Suppressor macrophage treated with lipopolysaccharide for 4 hours (primary cell): ENCODE measurements at regions not wholly inside any gene's neighbourhood (a gene's known extent, or its start where the extent isn't known, plus 50 kb on each side); places are given as distances from the start of the nearest gene placed in this dataset.
A peak's percentile ranks its signal among the peaks of the same experiment; 100 is the strongest.
"Not testable (repeated sequence)": the region's sequence is repeated elsewhere in the genome, so short reads cannot be mapped to it uniquely, and the experiment has no call there.

ENCODE experiments used
- DNase-seq: peaks from one replicate; pipeline ENCODE4 v3.0.0-alpha.2; 2020

- peak; percentile 17 for DNase-seq
Measured at GRCh38 chr7:20521243-20521642, 94.2 kb upstream of the ABCB5 start.

- DNase-seq: no peak
Measured at GRCh38 chr7:20529260-20529659, 86.2 kb upstream of the ABCB5 start.

- no peak for DNase-seq
Measured at GRCh38 chr7:20532890-20533289, 82.6 kb upstream of the ABCB5 start.

GRCh38 chr7:20534543-20534942, 80.9 kb upstream of the ABCB5 start:
- DNase-seq: no peak

- DNase-seq: no peak
Measured at GRCh38 chr7:20535541-20535940, 79.9 kb upstream of the ABCB5 start.

DNA sequence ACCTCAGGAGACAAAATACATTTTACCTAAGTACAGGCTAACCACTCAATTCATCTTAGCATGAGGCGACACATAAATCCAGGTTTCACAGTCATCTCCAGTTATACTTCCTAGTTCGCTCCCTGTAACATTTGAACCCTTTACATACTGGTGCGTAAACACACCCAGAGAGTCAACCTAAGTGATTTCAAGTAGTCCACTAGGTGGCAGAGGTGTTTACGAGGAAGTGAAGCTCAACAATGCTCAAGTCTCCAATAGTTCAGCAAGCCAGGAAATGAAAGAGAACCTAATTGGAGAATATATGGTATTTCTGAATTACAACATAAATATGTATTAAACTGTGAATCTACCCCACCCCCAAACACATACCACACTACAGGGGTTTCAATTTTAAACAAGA, 76.3 kb upstream of the ABCB5 start:
- peak; percentile 16 for DNase-seq

DNA sequence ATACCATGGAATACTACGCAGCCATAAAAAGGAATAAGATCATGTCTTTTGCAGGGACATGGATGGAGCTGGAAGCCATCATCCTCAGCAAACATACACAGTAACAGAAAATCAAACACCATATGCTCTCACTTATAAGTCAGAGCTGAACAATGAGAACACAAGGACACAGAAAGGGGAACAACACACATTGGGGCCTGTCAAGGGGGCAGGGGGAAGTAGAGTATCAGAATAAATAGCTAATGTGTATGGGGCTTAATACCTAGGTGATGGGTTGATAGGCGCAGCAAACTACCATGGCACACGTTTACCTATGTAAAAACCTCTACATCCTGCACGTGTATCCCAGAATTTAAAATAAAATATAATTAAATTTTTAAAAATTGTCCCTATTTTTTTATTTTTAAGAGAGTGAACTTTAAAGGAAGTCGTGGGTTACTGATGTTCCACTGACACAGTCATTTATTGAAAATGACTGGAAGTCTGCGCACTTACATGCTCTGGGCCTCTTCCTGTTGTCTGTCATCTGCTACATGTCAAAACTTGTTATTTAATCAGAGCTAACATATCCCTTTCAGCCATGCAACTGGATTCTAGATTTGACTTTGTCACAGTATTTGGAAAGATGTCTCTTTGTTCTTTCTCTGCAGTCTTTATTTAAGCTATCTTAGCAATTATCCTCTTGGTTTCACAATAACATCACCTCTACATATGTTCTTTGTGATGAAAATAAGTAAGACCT, 73.7 kb upstream of the ABCB5 start:
- peak; percentile 36 for DNase-seq

DNA sequence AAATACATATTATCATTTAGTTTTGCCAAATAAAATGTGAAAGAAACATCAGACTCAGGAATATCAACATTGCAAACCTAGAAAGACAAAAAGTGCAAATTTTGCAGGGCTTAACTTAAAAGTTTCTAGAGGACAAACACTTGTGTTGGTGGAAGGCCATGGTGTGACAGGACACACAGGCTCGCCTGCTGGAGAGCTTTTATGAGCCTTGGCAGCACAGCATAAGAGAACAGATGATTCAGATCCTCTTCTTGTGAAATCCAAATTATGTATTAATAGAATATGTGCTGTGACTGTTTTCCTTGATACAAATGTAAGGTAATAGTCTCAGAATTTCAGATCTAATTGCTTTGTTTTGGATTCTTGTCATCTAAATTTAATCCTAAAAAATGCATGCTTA, 72.9 kb upstream of the ABCB5 start:
- peak; percentile 63 for DNase-seq

DNA sequence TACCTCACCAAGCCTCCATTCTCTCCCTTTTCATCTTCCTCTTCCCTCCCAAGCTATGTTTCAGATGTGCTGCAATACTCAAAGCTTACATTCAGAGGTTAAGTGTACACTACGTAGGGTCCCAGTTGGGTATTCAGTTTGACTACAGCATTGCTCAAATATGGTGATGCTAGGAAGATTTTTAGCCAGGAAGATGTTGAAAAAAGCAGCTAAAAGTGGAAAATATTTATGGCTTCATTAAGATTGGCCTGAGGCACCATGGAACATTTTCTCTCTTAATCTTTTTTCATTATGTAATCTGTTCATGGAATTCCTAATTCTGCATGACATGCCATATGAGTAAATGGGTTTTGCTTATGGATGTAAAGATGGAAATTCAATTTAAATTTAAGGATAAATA, 72.0 kb upstream of the ABCB5 start:
- DNase-seq: no peak

DNA sequence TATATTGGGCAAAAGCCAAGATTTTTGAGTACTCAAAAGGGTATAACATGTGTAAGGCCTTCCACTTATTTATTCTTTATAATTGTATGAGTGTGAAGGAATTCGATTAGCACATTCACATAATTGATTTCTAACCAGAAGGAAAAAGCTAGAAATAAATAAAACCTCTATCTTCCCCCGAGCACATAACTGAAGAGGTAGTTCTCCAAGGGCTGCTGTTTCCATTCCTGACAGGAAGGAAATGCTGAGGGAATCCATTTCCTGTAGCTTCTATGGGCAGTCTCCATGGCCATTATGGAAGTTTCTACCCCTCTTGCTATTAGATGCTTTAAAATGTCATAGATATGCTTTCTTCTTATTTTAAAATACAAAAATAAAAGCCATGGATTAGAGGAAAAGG, 70.5 kb upstream of the ABCB5 start:
- no peak for DNase-seq

DNA sequence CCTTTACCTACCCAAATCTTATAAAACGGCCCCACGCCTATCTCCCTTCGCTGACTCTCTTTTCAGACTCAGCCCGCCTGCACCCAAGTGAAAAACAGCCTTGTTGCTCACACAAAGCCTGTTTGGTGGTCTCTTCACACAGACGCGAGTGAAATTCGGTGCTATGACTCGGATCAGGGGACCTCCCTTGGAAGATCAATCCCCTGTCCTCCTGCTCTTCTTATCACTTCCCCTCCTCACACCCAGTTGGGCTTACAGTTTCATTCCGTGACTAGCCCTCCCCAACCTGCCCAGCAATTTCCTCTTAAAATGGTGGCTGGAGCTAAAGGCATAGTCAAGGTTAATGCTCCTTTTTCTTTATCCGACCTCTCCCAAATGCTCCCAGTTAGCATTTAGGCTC, 68.5 kb upstream of the ABCB5 start:
- not testable (repeated sequence) for DNase-seq

DNA sequence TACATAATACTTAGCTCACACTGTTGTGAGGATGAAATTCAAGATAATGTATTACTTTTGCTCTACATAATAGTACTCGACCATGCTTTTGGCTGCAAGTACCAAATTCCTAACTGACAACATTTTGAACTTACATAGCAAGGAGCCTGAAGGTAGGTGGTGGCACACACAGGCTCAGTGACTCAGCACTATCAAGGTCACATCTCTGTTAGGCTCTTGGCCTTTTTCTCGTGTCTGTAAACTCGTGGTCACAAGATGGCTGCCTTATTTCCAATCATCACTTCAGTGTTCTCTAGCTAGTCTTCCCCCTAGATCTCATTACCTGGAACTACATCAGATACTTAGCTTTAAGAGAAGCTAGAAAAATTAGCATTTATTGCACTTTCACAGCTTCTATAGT, 61.4 kb upstream of the ABCB5 start:
- no peak for DNase-seq

DNA sequence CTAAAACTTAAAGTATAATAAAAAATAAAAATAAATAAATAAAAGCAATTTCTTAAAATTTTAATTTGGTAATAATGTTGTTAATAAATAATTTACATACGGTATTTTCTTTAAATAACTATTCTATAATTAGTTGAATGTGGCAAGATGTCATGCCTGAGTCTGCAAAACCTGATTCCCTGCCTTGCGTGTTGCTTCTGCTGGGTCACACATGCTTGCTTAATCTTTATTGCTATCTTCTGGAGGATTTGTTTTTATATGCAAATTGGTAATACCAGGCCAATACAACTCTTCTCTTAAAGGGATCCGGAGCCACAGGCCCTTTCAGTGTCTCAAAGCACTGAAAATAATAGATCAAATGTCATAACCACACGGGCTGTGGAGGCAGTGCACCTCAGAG, 59.4 kb upstream of the ABCB5 start:
- DNase-seq: no peak

DNA sequence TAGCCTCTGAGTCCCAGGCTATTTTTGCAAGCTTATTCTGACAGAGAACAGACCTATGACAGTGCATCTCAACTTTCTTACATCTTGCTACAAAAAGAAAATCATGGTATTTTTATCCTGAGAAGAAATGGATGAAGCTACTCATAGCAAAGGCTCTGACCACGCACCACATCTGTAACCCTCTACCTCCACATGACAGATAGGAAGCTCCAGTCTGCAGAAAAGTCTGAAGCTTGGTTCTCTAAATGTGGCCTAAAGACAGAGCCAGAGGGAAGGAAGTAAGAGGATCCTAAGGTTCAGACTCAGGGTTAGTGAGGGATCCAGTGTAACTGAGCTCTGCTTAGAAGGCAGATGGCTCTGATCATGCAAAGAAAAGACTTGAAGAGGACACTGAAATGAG, 58.4 kb upstream of the ABCB5 start:
- DNase-seq: no peak

DNA sequence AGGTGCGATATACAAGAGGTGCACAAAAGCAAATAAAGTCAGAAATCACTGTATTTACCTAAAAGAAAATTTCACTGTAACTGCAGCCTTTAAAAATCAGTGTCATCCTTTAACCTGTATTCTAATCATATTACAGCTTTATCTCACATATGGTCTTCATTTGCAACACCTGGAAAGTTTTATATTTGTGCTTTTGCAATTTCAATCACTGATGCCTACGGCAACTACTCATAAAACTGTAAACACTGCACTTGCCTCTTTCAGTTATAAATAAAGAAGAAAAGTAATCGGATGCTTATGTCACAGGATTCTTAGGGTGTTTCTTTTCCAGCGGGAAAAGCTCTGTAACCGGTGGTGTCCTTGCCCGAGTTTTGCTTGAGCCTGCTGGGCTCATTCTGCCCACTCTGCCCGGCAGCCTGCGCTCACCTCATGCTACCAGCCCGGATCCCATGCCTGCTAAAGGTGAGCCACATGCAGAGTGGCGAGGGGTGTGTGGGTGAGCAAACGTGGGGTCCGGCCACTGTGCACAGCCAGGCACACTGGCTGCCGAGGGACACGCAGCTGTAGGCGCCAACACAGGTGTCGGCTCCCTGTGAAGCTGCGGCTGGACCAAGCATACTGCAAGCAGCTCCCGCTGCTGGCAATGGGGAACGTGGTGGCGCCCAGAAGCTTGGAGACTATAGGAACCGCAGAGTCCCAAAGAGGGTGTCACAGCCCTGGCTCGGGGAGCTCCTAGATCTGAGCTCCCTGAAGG, 56.3 kb upstream of the ABCB5 start:
- DNase-seq: no peak

GRCh38 chr7:20559883-20560282, 55.6 kb upstream of the ABCB5 start:
- no peak for DNase-seq

DNA sequence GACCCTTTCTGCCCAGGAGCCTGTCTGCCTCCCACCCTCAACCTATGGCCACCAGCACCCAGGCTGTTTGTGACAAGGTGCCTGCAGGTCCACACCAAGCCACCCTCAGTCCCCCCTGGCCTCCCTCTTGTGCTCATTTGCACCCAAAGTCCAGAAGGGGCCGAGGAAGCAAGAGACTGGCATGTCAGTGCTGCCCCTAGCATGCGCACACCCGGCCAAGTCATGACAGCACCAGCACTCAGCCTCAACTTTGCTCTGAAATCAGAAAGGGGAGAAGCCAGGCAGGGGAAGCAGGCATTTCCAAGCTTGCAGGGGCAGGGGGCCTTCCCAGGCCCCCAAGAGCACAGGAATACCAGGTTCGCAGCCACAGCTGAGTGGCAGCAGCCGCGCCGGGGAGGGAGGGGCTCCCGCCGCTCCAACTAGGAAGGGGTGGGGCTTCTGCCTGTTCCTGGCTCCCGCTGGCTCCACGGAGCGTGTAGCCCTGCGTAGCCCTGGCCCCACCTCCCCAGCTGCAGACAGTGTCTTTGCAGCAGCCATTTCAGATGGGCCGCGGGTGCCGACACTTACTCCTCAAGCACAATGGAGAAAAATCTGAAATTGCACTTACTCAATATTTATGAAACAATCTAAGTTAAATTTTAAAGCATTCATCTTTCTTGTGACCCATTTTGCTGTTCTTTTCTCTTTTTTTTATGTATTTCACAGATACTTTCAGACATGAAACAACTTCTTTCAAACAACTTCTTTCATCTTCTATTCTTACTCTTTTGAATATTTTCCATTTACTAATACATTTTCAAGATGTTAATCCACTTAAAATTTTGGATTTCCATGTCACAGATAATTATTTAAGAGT, 54.9 kb upstream of the ABCB5 start:
- no peak for DNase-seq

DNA sequence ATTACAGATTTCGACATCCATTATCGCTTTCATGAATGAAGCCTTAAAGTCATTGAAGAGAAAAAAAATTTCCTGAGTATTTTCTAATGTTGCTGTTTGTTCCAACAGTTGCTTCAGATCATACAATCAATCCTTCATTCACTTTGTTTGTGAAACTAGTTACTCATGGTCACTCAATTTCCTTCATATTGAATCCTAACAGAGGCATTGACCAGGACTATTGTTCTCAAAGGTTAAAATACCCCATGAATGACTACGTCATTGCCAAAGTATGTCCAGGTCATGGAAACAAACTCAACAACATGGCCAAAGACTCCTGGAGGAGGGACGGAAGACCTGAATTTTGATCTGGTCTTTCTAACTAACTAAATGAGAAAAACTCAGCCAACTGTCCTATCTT, 54.0 kb upstream of the ABCB5 start:
- peak; percentile 13 for DNase-seq

DNA sequence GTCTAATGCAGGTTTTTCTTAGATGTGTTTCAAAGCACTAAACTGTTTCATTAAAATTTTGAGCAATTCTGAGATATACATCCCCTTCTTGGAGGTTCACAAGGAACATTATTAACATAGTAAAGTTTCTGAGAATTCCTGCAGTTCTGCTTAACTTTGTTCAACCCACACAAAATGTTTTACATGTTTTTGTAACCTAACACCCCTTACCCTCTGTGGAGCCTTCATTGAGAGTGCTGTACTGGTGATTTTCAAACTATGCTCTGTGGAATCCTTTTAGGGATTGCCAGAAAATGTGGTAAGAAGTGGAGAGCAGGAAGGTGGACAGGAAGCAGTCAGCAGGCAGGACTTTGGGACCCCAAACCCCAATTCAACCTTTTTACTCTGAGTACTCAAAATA, 53.6 kb upstream of the ABCB5 start:
- no peak for DNase-seq

GRCh38 chr7:20562461-20562860, 53.0 kb upstream of the ABCB5 start:
- DNase-seq: no peak
